ENCODE measurements at regions not wholly inside any gene's neighbourhood (a gene's known extent, or its start where the extent isn't known, plus 50 kb on each side); places are given as distances from the start of the nearest gene placed in this dataset.

GRCh38 chr6:137702791-137703424 is 164.2 kb upstream of the TNFAIP3 start:
- no peak for TF ChIP-seq CTCF (IDR thresholded peaks at IDR 0.05; ENCODE audit: low read length)
- no peak for TF ChIP-seq EZH2 (IDR thresholded peaks at IDR 0.05; ENCODE audit: borderline replicate concordance, low read length)

Data from OCI-LY1 (cell line).